ENCODE measurements at regions not wholly inside any gene's neighbourhood (a gene's known extent, or its start where the extent isn't known, plus 50 kb on each side); places are given as distances from the start of the nearest gene placed in this dataset.

DNA sequence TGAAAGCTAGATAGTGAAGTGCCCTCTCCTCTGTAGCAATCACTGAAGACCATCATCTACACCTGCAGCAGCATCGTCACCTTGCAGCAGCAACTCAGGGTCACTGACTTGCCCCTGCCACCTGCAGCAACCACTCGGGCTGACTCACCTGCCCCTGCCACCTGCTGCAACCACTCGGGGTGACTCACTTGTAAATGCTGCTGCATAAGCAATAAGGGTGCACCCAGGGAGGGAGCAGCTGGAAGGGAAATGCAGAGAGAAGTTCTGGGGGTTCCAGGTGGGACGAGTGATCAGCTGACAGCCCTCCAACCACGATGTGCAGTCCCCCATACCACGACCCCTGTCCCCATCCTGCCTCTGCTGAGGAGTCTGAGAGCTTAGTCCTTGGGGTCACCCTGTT, 357.1 kb upstream of the SFSWAP start:
- Histone ChIP-seq H4K8ac (ENCODE audit: low read depth in 2 of 2, low read length in 2 of 2) (no peak overlapping the region), H3K4me3 (ENCODE audit: insufficient read depth, low read depth, low read length) (no peak overlapping the region), H4K91ac (ENCODE audit: insufficient read depth, low read depth, low read length) (no peak overlapping the region), H2AFZ (replicated peaks; ENCODE audit: low read length, poor library complexity) (no peak overlapping the region), H3K23ac (ENCODE audit: low read depth, low read length) (no peak overlapping the region), H3K9me3 (ENCODE audit: control insufficient read depth, insufficient read depth, low read length) (peaks cover 36% of the 10 kb centered on the region), H3K18ac (ENCODE audit: low read depth, low read length) (no peak overlapping the region), H3K79me1 (ENCODE audit: low read depth in 1 of 2, low read length in 2 of 2) (no peaks in the 10 kb centered on the region), H3K4me1 (ENCODE audit: control insufficient read depth, insufficient read depth, low read length) (no peaks in the 10 kb centered on the region), H2BK120ac (ENCODE audit: low read depth, low read length) (no peak overlapping the region), H3K4me2 (ENCODE audit: low read depth, low read length) (no peak overlapping the region), H2BK20ac (ENCODE audit: low read depth, low read length) (no peak overlapping the region), H3K27me3 (ENCODE audit: control insufficient read depth, insufficient read depth, low read length) (no peaks in the 10 kb centered on the region), H2AK9ac (replicated peaks; ENCODE audit: low read depth, low read length, poor library complexity) (no peak overlapping the region), H3K9ac (ENCODE audit: low read depth, low read length) (no peak overlapping the region), H3K56ac (ENCODE audit: extremely low read depth, insufficient read depth, low read length) (no peak overlapping the region), H2AK5ac (ENCODE audit: low read depth, low read length) (no peak overlapping the region), H2BK5ac (ENCODE audit: low read depth, low read length, poor library complexity, severe bottlenecking) (no peak overlapping the region), H2BK15ac (ENCODE audit: low read depth, low read length) (no peak overlapping the region), H4K20me1 (ENCODE audit: insufficient read depth, low read length) (no peaks in the 10 kb centered on the region), H3K4ac (ENCODE audit: low read depth, low read length) (no peak overlapping the region), H4K5ac (ENCODE audit: low read depth, low read length) (no peak overlapping the region), H3K9me1 (ENCODE audit: insufficient read depth, low read length) (no peaks in the 10 kb centered on the region), H3K14ac (replicated peaks; ENCODE audit: low read depth, low read length) (no peak overlapping the region), H3K27ac (ENCODE audit: insufficient read depth, low read length) (no peak overlapping the region), H3K36me3 (ENCODE audit: control insufficient read depth, insufficient read depth, low read length) (no peaks in the 10 kb centered on the region)
- BruUV-seq (replicated peaks): no TSS peak
- in situ Hi-C loops (cut with MboI; ENCODE audit: low sequenced_read_pairs) (no loop called here), dilution Hi-C loops (cut with HindIII; ENCODE audit: low sequenced_read_pairs, unreplicated experiment) (no loop called here), intact Hi-C loops (cut with micrococcal nuclease) (no loop called here)
- WGBS, 2 experiments (ENCODE audit: extremely low coverage in 2 of 2, insufficient read length in 1 of 2): 30% methylated on average over 2 of the region's 6 CpGs; no CpG with 5 or more reads in 1 of the 2 experiments
- POLR2A ChIA-PET (ENCODE audit: unreplicated experiment): no interaction called here
- ATAC-seq (ENCODE audit: low read depth) (no peak), DNase-seq (no peak)
- TF ChIP-seq SMC3 (IDR thresholded peaks at IDR 0.05; ENCODE audit: low read depth, low read length): no peak
- TF ChIP-seq FOS (IDR thresholded peaks at IDR 0.05; ENCODE audit: low read depth, low read length): no peak
- TF ChIP-seq, protein P1, sequence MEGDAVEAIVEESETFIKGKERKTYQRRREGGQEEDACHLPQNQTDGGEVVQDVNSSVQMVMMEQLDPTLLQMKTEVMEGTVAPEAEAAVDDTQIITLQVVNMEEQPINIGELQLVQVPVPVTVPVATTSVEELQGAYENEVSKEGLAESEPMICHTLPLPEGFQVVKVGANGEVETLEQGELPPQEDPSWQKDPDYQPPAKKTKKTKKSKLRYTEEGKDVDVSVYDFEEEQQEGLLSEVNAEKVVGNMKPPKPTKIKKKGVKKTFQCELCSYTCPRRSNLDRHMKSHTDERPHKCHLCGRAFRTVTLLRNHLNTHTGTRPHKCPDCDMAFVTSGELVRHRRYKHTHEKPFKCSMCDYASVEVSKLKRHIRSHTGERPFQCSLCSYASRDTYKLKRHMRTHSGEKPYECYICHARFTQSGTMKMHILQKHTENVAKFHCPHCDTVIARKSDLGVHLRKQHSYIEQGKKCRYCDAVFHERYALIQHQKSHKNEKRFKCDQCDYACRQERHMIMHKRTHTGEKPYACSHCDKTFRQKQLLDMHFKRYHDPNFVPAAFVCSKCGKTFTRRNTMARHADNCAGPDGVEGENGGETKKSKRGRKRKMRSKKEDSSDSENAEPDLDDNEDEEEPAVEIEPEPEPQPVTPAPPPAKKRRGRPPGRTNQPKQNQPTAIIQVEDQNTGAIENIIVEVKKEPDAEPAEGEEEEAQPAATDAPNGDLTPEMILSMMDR (conservative IDR thresholded peaks at IDR 0.05; ENCODE audit: low read depth, low read length): no peak
- TF ChIP-seq RFX5 (IDR thresholded peaks at IDR 0.05; ENCODE audit: low read depth, low read length): no peak
- no peak for TF ChIP-seq BHLHE40 (IDR thresholded peaks at IDR 0.05; ENCODE audit: low read depth, low read length)
- TF ChIP-seq, protein P2, sequence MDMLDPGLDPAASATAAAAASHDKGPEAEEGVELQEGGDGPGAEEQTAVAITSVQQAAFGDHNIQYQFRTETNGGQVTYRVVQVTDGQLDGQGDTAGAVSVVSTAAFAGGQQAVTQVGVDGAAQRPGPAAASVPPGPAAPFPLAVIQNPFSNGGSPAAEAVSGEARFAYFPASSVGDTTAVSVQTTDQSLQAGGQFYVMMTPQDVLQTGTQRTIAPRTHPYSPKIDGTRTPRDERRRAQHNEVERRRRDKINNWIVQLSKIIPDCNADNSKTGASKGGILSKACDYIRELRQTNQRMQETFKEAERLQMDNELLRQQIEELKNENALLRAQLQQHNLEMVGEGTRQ (IDR thresholded peaks at IDR 0.05; ENCODE audit: low read depth, low read length): no peak
- TF ChIP-seq NFE2L2 (IDR thresholded peaks at IDR 0.05; ENCODE audit: low read depth, low read length): no peak
- TF ChIP-seq CEBPB (IDR thresholded peaks at IDR 0.05; ENCODE audit: low read depth, low read length): no peak
- no peak for TF ChIP-seq RAD21 (IDR thresholded peaks at IDR 0.05; ENCODE audit: low read length)
- no peak for TF ChIP-seq CHD1 (IDR thresholded peaks at IDR 0.05; ENCODE audit: low read depth, low read length)
- no peak for TF ChIP-seq MAZ (IDR thresholded peaks at IDR 0.05; ENCODE audit: borderline replicate concordance, low read depth, low read length)
- TF ChIP-seq MAFK (IDR thresholded peaks at IDR 0.05; ENCODE audit: low read depth, low read length): no peak
- no peak for TF ChIP-seq RCOR1 (IDR thresholded peaks at IDR 0.05; ENCODE audit: insufficient replicate concordance, low read length)
- no peak for TF ChIP-seq MXI1 (IDR thresholded peaks at IDR 0.05; ENCODE audit: borderline replicate concordance, low read depth, low read length)
- TF ChIP-seq, protein P3, sequence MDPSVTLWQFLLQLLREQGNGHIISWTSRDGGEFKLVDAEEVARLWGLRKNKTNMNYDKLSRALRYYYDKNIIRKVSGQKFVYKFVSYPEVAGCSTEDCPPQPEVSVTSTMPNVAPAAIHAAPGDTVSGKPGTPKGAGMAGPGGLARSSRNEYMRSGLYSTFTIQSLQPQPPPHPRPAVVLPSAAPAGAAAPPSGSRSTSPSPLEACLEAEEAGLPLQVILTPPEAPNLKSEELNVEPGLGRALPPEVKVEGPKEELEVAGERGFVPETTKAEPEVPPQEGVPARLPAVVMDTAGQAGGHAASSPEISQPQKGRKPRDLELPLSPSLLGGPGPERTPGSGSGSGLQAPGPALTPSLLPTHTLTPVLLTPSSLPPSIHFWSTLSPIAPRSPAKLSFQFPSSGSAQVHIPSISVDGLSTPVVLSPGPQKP (IDR thresholded peaks at IDR 0.05; ENCODE audit: borderline replicate concordance, low read depth, low read length): no peak
- TF ChIP-seq POLR2A (IDR thresholded peaks at IDR 0.05; ENCODE audit: low read depth, low read length): no peak
- CTCF ChIA-PET: no interaction called here

Data from IMR-90 (cell line).